ENCODE measurements at regions not wholly inside any gene's neighbourhood (a gene's known extent, or its start where the extent isn't known, plus 50 kb on each side); places are given as distances from the start of the nearest gene placed in this dataset.

DNA sequence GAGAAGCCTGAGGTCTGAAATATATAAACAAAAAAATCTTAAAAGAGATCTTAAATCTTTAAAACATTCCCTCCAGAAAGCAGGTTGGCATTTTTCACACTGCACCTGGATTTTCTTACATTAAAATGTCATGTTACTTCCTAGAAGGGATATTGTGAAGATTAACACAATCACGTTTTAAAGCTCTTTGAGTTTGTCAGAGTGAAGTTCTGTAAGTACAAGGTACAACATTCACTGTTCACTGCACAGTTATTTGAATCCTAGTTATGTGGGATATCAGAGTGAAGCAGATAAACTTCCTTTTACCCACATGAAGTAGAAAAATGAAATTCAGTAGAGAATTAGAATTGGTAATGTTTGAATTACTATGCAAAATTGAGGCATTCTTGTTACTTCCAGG lies 353.6 kb upstream of the RGMB start:
- TF ChIP-seq CREB5 (CRISPR knock-in tag; IDR thresholded peaks at IDR 0.05; ENCODE audit: low read depth) (no peak), TOX (CRISPR knock-in tag; IDR thresholded peaks at IDR 0.05; ENCODE audit: borderline replicate concordance) (no peak), CSDC2 (CRISPR knock-in tag; IDR thresholded peaks at IDR 0.05) (no peak), RARB (CRISPR knock-in tag; IDR thresholded peaks at IDR 0.05) (no peak), ISL1 (CRISPR knock-in tag; IDR thresholded peaks at IDR 0.05) (no peak), OSR1 (CRISPR knock-in tag; IDR thresholded peaks at IDR 0.05) (no peak), ZFP30 (CRISPR knock-in tag; IDR thresholded peaks at IDR 0.05) (no peak), PPARA (CRISPR knock-in tag; IDR thresholded peaks at IDR 0.05; ENCODE audit: borderline replicate concordance) (no peak), TCF4 (CRISPR knock-in tag; IDR thresholded peaks at IDR 0.05; ENCODE audit: borderline replicate concordance) (no peak), ESRRG (CRISPR knock-in tag; IDR thresholded peaks at IDR 0.05) (no peak)
- ATAC-seq = no peak

- ATAC-seq = peak; percentile 47; the same call in 2 of the 3 replicates
- TF ChIP-seq ZNF70 (CRISPR knock-in tag; IDR thresholded peaks at IDR 0.05) = no peak
- TF ChIP-seq GLIS3 (CRISPR knock-in tag; IDR thresholded peaks at IDR 0.05) = no peak
- no peak for TF ChIP-seq RARB (CRISPR knock-in tag; IDR thresholded peaks at IDR 0.05)
- TF ChIP-seq CREB5 (CRISPR knock-in tag; IDR thresholded peaks at IDR 0.05; ENCODE audit: low read depth) = no peak
- no peak for TF ChIP-seq SNAI2 (CRISPR knock-in tag; IDR thresholded peaks at IDR 0.05)
- no peak for TF ChIP-seq CSRNP3 (CRISPR knock-in tag; IDR thresholded peaks at IDR 0.05)
- TF ChIP-seq BACH2 (CRISPR knock-in tag; IDR thresholded peaks at IDR 0.05; ENCODE audit: borderline replicate concordance) = no peak
- no peak for TF ChIP-seq ESRRG (CRISPR knock-in tag; IDR thresholded peaks at IDR 0.05)
Observed at GRCh38 chr5:98424681-98425450, 348.6 kb upstream of the RGMB start.

DNA sequence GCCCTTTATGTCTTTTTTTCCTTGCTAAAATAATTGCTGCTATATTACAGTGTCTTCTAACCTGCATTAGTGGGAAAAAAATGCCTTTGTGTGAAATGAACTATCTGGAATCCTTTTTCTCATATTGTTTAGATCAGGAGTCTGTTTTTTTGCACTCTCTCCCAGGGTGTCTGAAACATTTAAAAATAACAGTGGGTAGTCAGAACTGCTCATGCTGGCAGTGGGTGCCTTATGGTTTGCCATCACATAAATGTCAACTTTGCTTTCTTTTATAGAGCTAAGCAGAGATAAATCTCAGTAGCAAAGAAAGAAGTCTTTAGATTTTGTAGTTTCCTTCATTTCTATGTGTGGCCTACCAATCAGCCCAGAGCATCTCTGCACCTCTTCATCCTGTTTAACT lies 347.8 kb upstream of the RGMB start:
- TF ChIP-seq, protein P1, sequence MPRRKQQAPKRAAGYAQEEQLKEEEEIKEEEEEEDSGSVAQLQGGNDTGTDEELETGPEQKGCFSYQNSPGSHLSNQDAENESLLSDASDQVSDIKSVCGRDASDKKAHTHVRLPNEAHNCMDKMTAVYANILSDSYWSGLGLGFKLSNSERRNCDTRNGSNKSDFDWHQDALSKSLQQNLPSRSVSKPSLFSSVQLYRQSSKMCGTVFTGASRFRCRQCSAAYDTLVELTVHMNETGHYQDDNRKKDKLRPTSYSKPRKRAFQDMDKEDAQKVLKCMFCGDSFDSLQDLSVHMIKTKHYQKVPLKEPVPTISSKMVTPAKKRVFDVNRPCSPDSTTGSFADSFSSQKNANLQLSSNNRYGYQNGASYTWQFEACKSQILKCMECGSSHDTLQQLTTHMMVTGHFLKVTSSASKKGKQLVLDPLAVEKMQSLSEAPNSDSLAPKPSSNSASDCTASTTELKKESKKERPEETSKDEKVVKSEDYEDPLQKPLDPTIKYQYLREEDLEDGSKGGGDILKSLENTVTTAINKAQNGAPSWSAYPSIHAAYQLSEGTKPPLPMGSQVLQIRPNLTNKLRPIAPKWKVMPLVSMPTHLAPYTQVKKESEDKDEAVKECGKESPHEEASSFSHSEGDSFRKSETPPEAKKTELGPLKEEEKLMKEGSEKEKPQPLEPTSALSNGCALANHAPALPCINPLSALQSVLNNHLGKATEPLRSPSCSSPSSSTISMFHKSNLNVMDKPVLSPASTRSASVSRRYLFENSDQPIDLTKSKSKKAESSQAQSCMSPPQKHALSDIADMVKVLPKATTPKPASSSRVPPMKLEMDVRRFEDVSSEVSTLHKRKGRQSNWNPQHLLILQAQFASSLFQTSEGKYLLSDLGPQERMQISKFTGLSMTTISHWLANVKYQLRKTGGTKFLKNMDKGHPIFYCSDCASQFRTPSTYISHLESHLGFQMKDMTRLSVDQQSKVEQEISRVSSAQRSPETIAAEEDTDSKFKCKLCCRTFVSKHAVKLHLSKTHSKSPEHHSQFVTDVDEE (CRISPR knock-in tag; IDR thresholded peaks at IDR 0.05) = no peak
- no peak for TF ChIP-seq ZNF8 (CRISPR knock-in tag; IDR thresholded peaks at IDR 0.05)
- TF ChIP-seq CREB5 (CRISPR knock-in tag; IDR thresholded peaks at IDR 0.05; ENCODE audit: low read depth) = no peak
- no peak for TF ChIP-seq CSRNP3 (CRISPR knock-in tag; IDR thresholded peaks at IDR 0.05)
- no peak for TF ChIP-seq ZFP30 (CRISPR knock-in tag; IDR thresholded peaks at IDR 0.05)
- TF ChIP-seq, protein P2, sequence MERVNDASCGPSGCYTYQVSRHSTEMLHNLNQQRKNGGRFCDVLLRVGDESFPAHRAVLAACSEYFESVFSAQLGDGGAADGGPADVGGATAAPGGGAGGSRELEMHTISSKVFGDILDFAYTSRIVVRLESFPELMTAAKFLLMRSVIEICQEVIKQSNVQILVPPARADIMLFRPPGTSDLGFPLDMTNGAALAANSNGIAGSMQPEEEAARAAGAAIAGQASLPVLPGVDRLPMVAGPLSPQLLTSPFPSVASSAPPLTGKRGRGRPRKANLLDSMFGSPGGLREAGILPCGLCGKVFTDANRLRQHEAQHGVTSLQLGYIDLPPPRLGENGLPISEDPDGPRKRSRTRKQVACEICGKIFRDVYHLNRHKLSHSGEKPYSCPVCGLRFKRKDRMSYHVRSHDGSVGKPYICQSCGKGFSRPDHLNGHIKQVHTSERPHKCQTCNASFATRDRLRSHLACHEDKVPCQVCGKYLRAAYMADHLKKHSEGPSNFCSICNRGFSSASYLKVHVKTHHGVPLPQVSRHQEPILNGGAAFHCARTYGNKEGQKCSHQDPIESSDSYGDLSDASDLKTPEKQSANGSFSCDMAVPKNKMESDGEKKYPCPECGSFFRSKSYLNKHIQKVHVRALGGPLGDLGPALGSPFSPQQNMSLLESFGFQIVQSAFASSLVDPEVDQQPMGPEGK (CRISPR knock-in tag; IDR thresholded peaks at IDR 0.05; ENCODE audit: borderline replicate concordance) = no peak
- no peak for TF ChIP-seq RARB (CRISPR knock-in tag; IDR thresholded peaks at IDR 0.05)
- no peak for TF ChIP-seq TOX (CRISPR knock-in tag; IDR thresholded peaks at IDR 0.05; ENCODE audit: borderline replicate concordance)
- no peak for TF ChIP-seq OSR1 (CRISPR knock-in tag; IDR thresholded peaks at IDR 0.05)
- TF ChIP-seq TCF4 (CRISPR knock-in tag; IDR thresholded peaks at IDR 0.05; ENCODE audit: borderline replicate concordance) = no peak
- no peak for TF ChIP-seq ZC3H10 (CRISPR knock-in tag; IDR thresholded peaks at IDR 0.05)
- no peak for TF ChIP-seq ISL1 (CRISPR knock-in tag; IDR thresholded peaks at IDR 0.05)
- TF ChIP-seq ESRRG (CRISPR knock-in tag; IDR thresholded peaks at IDR 0.05) = no peak
- no peak for TF ChIP-seq ARNTL (CRISPR knock-in tag; IDR thresholded peaks at IDR 0.05; ENCODE audit: borderline replicate concordance, low read depth)
- TF ChIP-seq ZFP3 (CRISPR knock-in tag; IDR thresholded peaks at IDR 0.05) = no peak
- TF ChIP-seq PPARA (CRISPR knock-in tag; IDR thresholded peaks at IDR 0.05; ENCODE audit: borderline replicate concordance) = no peak
- no peak for TF ChIP-seq CSDC2 (CRISPR knock-in tag; IDR thresholded peaks at IDR 0.05)
- TF ChIP-seq SNAI2 (CRISPR knock-in tag; IDR thresholded peaks at IDR 0.05) = no peak
- ATAC-seq = no peak
